Activated naive CD4-positive, alpha-beta T cell treated with anti-CD3 and anti-CD28 coated beads, Interleukin-2, amount 50 U/mL, for 24 hours (primary cell): ENCODE measurements at regions not wholly inside any gene's neighbourhood (a gene's known extent, or its start where the extent isn't known, plus 50 kb on each side); places are given as distances from the start of the nearest gene placed in this dataset.
"Not testable (repeated sequence)": the region's sequence is repeated elsewhere in the genome, so short reads cannot be mapped to it uniquely, and the experiment has no call there.

Source experiments
- H3K27ac Mint-ChIP-seq: one replicate; pipeline ENCODE4 v1.8.0; 2021; ENCODE audit warnings: mild to moderate bottlenecking, mixed read lengths
- H3K27me3 Mint-ChIP-seq: one replicate; pipeline ENCODE4 v1.8.0; 2021; ENCODE audit warnings: mixed read lengths
- H3K36me3 Mint-ChIP-seq: one replicate; pipeline ENCODE4 v1.8.0; 2021; ENCODE audit warnings: mixed read lengths
- H3K4me1 Mint-ChIP-seq: one replicate; pipeline ENCODE4 v1.8.0; 2021; ENCODE audit warnings: mixed read lengths
- H3K4me3 Mint-ChIP-seq: one replicate; pipeline ENCODE4 v1.8.0; 2021; ENCODE audit warnings: mild to moderate bottlenecking, mixed read lengths
- H3K9me3 Mint-ChIP-seq: one replicate; pipeline ENCODE4 v1.8.0; 2021; ENCODE audit warnings: mixed read lengths

DNA sequence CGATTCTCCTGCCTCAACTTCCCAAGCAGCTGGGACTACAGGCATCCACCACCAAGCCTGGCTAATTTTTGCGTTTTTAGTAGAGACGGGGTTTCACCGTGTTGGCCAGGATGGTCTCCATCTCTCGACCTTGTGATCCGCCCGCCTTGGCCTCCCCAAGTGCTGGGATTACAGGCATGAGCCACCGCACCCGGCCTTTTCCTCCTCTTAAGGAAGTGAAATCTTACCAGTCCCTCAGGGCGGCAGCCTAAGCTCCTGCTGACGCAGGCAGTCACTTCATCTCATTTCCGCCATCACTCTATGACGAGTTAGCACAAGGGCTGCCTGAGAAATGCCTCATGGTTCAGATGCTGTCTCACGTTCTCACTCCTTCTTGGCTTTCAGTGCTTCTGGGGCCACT is 246.0 kb upstream of the SHH start:
- no peaks in the 10 kb centered on the region for H3K4me1 Mint-ChIP-seq
- H3K4me3 Mint-ChIP-seq, result no peak overlapping the region
- H3K27ac Mint-ChIP-seq, result no peak overlapping the region
- H3K27me3 Mint-ChIP-seq, result no peaks in the 10 kb centered on the region
- no peaks in the 10 kb centered on the region for H3K9me3 Mint-ChIP-seq
- H3K36me3 Mint-ChIP-seq, result no peaks in the 10 kb centered on the region

DNA sequence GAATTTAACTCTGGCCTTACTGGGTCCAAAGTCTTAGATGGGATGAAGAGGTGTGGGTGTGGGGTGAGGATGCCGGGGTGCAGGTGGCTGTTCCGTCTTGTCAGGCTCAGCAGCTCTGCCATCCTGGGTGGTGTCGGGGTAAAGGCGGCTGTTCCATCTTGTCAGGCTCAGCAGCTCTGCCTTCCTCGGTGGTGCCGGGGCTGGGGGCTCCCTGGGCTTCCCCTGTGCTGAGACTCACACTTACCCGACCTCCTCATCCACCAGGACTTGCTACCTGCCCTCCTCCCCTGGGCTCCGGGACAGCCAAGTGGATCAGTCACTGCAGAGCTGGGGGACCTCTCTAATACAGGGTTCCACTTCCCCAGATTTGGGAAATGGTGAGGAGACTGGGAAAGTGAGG is 244.3 kb upstream of the SHH start:
- Mint-ChIP-seq H3K9me3 (no peaks in the 10 kb centered on the region), H3K36me3 (no peaks in the 10 kb centered on the region), H3K27me3 (no peaks in the 10 kb centered on the region), H3K27ac (no peak overlapping the region), H3K4me3 (no peak overlapping the region), H3K4me1 (no peaks in the 10 kb centered on the region)

DNA sequence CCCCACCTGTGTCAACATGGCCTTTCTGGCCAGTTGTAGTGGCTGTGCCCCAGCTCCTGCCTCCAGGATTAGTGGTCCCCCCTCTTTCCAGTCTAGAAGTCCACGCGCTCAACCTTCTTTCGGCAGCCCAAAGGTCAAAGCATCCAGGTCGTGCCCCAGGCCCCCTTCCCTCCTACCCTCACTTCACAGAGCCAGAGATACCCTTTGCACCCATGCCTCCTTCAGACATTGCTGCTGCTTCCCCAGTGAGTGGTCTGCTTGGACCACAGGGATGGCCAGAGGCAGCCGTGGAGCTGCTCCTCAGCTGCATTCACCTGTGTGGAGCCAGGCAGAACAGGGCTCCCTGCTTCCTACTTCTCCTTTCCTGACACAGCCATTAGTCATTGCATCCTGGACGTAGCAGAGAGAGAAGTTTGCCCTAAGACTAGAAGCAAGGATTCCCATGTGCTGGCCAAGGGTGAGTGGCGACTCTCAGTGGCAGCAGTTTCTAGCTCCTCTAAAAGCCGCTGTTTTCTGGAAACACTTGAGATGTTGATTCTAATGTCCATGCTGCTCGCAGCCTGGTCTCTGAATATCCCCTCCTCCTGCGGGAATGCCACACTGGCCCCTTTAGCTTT is 243.1 kb upstream of the SHH start:
- no peaks in the 10 kb centered on the region for H3K4me1 Mint-ChIP-seq
- H3K27ac Mint-ChIP-seq, result no peak overlapping the region
- no peaks in the 10 kb centered on the region for H3K9me3 Mint-ChIP-seq
- no peaks in the 10 kb centered on the region for H3K27me3 Mint-ChIP-seq
- H3K36me3 Mint-ChIP-seq, result no peaks in the 10 kb centered on the region
- no peak overlapping the region for H3K4me3 Mint-ChIP-seq

DNA sequence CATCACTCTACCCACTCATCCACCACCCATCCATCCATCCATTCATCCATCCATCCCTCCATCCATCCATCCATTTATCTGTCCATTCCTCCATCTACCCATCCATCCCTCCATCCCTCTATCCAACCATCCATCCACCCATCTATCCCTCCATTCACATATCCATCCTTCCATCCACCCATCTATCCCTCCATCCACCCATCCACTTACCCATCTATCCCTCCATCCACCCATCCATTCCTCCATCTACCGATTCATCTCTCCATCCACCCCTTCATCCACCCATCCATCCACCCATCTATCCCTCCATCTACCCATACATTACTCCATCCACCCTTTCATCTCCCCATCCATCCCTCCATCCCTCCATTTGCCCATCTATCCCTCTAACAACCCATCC is 239.6 kb upstream of the SHH start:
- H3K36me3 Mint-ChIP-seq, result no peaks in the 10 kb centered on the region

DNA sequence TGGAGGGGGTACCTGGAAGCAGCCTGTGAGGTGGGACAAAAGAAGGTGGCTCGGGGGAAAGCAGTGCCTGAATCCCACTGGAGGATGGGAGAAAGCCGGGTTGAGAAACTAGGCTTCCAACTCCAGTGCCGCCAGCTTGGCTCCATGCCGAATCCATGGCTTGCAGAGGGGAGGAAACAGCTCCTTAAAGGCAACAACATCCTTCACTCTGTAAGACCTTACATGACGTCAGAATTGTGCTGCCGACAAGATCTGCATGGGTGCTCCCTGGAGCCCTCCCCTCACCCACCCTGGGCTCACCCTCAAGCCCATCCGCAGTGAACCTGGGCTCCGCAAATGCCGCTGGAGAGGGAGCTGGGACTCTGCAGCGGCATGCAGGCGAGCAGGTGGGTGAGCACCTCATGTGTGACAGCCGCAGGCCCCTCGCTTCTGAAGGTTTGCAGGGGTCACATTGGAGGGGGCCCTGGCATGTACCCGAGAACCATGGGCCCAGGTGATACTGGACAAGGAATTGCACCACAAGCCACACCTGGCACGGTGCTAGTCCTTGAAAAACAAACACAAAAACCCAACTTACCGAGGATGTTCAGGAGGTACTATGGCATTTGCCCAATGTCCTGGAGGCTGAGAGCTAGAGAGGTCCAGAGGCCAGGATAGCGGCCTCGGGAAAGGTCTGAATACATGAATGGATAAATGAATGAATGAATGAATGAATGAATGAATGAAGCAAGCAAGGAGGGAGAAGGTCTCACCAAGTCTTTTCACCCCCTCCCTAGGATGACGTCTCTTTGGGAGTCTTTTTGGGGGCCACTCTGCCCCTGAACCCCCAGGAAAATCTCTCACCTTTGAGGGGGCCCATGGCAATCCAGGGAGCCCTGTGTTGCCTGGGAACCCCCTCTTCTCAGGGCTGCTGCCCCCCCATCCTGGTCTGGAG is 238.6 kb upstream of the SHH start:
- Mint-ChIP-seq H3K36me3 (no peaks in the 10 kb centered on the region), H3K4me1 (no peaks in the 10 kb centered on the region), H3K27me3 (no peaks in the 10 kb centered on the region), H3K9me3 (no peaks in the 10 kb centered on the region), H3K4me3 (no peak overlapping the region), H3K27ac (no peak overlapping the region)

More for the DNA sequence above, 239.6 kb upstream of the SHH start:
- Mint-ChIP-seq H3K9me3 (no peaks in the 10 kb centered on the region), H3K27me3 (no peaks in the 10 kb centered on the region), H3K4me1 (no peaks in the 10 kb centered on the region), H3K27ac (no peak overlapping the region), H3K4me3 (no peak overlapping the region)

DNA sequence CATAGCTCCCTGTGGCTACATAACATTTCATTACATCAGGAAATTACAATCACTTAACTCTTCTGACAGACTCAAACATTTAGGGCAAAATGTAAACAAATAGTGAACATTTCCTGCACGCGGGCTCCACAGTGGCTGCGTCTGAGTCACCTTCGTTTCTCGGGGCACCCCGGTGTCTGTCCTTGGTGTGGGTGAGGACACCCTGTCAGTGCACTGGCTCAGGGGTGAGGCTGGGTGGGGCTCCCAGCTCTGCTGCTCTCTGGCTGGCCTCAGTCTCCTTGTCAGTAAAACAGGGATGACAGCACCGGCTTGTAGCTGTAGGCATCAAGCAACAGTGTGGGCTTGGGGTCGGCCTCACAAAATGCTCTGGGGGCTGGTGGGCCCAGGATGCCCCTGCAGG is 237.1 kb upstream of the SHH start:
- H3K27me3 Mint-ChIP-seq, result no peaks in the 10 kb centered on the region
- no peak overlapping the region for H3K27ac Mint-ChIP-seq
- H3K4me1 Mint-ChIP-seq, result no peaks in the 10 kb centered on the region
- no peaks in the 10 kb centered on the region for H3K36me3 Mint-ChIP-seq
- no peaks in the 10 kb centered on the region for H3K9me3 Mint-ChIP-seq
- H3K4me3 Mint-ChIP-seq, result no peak overlapping the region

DNA sequence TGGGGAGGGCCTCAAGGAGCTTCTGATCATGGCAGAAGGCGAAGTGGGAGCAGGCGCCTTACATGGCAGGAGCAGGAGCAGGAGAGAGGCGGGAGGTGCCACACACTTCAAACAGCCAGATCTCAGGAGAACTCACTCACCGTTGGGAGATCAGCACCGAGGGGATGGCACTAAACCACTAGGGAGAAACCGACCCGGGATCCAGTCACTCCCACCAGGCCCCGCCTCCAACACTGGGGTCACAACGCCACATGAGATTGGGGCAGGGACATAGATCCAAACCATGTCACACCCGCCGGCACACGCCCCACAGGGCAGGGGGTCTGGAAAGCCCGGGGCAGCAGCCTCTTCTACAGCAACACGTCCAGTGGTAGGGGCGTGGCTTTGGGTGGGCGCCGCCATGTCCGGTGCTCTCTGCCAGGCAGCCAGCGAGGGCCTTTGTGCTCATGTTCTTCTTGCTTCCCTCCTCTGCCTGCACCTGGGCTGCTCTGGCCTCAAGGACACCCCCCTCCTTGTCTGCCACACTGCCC is 233.8 kb upstream of the SHH start:
- no peaks in the 10 kb centered on the region for H3K4me1 Mint-ChIP-seq
- H3K4me3 Mint-ChIP-seq, result no peak overlapping the region
- H3K9me3 Mint-ChIP-seq, result no peaks in the 10 kb centered on the region
- no peak overlapping the region for H3K27ac Mint-ChIP-seq
- H3K27me3 Mint-ChIP-seq, result no peaks in the 10 kb centered on the region
- no peaks in the 10 kb centered on the region for H3K36me3 Mint-ChIP-seq

DNA sequence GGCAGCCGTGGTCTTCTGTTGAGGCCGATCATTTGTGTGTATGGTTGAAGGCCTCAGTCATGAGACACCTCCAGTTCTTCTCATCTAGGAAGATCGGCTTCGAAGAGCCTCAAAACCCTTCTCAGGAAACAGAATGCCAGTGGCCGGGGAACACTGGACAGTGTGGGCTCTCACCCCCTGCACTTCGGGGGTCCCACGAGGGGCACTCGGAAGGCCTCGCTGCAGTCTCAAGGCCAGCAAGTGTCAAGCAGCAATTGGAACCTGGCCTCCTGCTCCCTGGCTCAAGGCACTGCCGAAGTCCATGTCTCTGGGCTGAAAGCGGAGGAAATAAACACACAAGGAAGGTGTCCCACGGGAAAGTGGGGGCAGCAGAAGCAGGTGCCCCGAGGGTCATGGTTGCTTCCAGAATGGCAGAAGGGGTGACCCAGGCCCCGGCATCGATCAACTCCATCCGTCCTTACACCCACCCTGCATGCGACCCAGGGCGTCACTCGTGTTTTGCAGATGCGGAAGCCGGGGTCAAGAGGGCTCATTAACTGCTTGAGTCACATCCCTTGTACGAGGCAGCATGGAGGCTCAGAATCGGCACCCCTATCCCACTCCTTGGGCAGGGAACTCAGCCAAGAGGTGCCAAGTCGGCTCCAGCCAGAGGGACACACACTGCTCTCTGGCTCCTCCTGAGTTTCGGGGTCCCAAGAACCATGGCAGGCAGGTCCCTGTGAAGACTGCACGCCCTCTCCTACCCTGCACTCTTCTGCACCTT is 231.3 kb upstream of the SHH start:
- H3K27ac Mint-ChIP-seq, result no peak overlapping the region
- H3K9me3 Mint-ChIP-seq, result no peaks in the 10 kb centered on the region
- H3K4me1 Mint-ChIP-seq, result no peaks in the 10 kb centered on the region
- H3K4me3 Mint-ChIP-seq, result no peak overlapping the region
- no peaks in the 10 kb centered on the region for H3K36me3 Mint-ChIP-seq
- no peaks in the 10 kb centered on the region for H3K27me3 Mint-ChIP-seq

DNA sequence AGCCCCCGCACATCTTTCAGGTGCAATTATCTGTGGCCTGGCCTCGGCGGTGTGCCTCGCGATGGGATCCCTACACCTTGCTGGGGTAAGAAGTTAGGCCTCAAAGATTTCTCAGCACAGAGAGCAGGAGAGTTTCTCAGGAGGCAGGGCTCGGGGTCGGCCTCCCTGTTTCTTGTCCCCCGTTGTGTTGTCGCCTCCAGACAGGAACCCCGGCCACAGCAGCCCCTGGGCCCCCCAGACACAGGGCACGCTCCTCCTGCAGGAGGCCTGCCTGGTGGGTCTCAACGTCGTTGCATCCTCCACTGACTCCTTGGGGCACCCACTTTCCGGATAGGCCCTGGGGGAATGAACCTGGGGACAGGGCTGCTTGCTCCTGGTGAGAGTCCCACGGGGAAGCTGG is 229.1 kb upstream of the SHH start:
- H3K4me1 Mint-ChIP-seq, result no peaks in the 10 kb centered on the region
- no peaks in the 10 kb centered on the region for H3K36me3 Mint-ChIP-seq
- no peak overlapping the region for H3K27ac Mint-ChIP-seq
- H3K4me3 Mint-ChIP-seq, result no peak overlapping the region
- no peaks in the 10 kb centered on the region for H3K9me3 Mint-ChIP-seq
- no peaks in the 10 kb centered on the region for H3K27me3 Mint-ChIP-seq

DNA sequence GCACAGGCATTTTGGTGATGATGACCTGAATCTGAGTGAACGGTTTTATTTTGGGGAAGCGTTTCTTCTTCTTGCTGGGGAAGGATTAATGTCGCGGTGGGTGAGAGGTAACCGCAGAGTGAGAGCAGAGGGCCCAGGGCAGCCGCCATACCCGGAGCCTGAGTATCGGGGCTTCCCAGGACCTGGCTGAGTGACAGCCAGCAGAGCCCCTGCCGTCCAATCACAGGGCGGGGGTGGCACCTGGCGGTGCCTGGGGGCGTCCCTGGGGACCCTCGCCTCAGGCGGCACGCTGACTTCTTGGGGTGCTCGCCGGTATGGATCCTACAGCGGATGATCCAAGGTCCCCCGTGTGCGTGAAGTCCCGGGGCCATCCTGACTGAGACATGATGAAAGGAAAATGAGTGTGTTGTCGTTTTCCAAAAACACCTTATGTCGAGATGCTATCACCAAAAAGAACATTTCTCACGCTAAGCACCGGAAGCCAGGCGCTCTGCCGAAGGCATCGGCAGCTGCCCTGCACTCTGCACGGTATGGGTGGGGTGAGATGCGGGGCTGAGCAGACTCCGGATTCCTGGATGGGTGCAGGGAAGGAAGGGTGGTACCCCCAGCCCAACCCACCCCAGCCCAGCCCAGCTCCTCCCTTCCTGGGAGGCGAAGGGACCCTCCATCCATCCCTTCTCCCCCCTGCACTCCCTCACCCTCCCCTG is 227.9 kb upstream of the SHH start:
- Mint-ChIP-seq H3K4me1 (no peaks in the 10 kb centered on the region), H3K9me3 (no peaks in the 10 kb centered on the region), H3K27ac (no peak overlapping the region), H3K4me3 (no peak overlapping the region), H3K27me3 (no peaks in the 10 kb centered on the region), H3K36me3 (no peaks in the 10 kb centered on the region)

DNA sequence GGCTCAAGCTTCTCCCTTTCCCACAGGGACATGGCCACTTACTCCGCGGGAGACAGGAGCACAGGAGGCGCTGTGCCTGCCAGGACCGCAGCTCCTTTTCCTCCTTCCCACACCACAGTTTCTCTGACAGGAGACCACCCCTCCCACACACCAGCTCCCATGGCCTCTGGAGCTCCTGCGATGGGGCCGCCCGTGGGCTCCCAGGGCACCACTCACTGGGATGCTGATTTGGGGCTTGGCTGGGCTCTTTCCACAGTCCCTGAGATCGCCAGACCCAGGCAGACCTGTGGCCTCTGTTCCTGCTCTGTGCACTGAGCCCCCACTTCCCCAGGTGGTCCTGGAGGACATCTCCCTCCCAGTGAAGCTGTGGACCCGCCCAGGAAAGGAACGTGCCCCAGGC is 226.9 kb upstream of the SHH start:
- Mint-ChIP-seq H3K27ac (no peak overlapping the region), H3K4me3 (no peak overlapping the region), H3K27me3 (no peaks in the 10 kb centered on the region), H3K9me3 (no peaks in the 10 kb centered on the region), H3K36me3 (no peaks in the 10 kb centered on the region), H3K4me1 (peaks cover 4% of the 10 kb centered on the region)

DNA sequence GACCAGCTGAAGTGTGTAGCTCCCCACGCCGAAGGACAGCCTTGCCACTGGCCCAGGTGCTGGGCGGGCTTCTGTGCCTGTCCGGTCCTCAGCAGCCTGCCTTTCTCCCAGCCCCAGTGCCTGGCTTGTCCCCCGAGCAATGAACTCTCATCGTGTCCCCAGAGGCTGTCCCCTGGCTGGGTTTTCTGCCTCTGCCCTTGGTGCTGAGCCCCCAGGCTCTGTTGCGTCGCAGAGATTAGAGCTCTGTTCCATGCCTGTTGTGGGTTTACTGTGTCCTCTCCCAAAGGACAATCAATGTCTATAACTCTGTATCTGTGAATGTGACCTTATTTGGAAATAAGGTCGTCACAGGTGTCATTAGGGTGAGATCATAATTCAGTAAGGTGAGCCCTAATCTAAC is 226.1 kb upstream of the SHH start:
- no peaks in the 10 kb centered on the region for H3K9me3 Mint-ChIP-seq
- no peaks in the 10 kb centered on the region for H3K27me3 Mint-ChIP-seq
- no peak overlapping the region for H3K27ac Mint-ChIP-seq
- no peaks in the 10 kb centered on the region for H3K36me3 Mint-ChIP-seq
- H3K4me3 Mint-ChIP-seq, result no peak overlapping the region
- peaks cover 4% of the 10 kb centered on the region for H3K4me1 Mint-ChIP-seq

DNA sequence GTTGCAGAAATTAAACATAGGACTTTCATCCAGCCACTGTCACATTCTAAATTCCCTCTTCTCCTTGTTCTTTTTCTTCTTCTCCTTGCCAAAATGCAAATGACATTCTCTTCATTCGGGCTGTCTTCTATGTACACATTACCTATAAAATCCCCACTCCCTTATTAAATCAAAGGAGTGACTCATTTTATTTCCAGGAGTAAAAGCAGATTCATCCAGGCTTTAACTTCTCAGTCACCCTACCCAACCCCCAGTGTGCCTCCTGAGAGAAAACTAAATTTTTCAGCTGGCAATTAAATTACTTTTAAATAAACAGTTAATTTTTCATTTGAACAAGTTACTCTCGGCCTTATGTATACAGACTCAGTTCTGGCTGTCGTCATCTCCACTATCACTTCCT is 223.9 kb upstream of the SHH start:
- H3K4me1 Mint-ChIP-seq, result peaks cover 4% of the 10 kb centered on the region
- no peaks in the 10 kb centered on the region for H3K36me3 Mint-ChIP-seq
- peaks cover 1% of the 10 kb centered on the region for H3K27me3 Mint-ChIP-seq
- no peak overlapping the region for H3K27ac Mint-ChIP-seq
- H3K4me3 Mint-ChIP-seq, result no peak overlapping the region
- H3K9me3 Mint-ChIP-seq, result peaks cover 5% of the 10 kb centered on the region

DNA sequence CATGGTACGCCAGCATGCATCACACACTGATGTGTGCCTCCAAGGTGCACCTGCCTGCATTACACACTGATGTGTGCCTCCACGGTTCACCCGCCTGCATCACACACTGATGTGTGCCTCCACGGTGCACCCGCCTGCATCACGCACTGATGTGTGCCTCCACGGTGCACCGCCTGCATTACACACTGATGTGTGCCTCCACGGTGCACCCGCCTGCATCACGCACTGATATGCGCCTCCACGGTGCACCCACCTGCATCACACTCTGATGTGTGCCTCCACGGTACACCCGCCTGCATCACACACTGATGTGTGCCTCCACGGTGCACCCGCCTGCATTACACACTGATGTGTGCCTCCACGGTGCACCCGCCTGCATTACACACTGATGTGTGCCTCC is 223.1 kb upstream of the SHH start:
- not testable (repeated sequence) for H3K27ac Mint-ChIP-seq, H3K9me3 Mint-ChIP-seq, H3K36me3 Mint-ChIP-seq, H3K4me3 Mint-ChIP-seq, H3K27me3 Mint-ChIP-seq, H3K4me1 Mint-ChIP-seq

DNA sequence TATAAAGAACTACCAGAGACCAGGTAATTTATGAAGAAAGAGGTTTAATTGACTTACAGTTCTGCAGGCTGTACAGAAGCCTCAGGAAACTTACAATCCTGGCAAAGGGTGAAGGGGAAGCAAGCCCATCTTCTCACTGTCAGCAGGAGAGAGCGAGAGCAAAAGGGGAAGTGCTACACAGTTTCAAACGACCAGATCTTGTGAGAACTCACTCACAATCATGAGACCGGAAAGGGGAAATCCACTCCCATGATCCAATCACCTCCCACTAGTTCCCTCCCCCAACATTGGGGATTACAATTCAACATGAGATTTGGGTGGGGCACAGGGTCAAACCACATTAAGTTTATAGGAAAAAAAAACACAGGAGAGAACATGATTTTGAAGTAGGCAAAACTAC is 222.1 kb upstream of the SHH start:
- H3K36me3 Mint-ChIP-seq, result no peaks in the 10 kb centered on the region
- H3K9me3 Mint-ChIP-seq, result peaks cover 5% of the 10 kb centered on the region
- no peak overlapping the region for H3K27ac Mint-ChIP-seq
- peaks cover 4% of the 10 kb centered on the region for H3K4me1 Mint-ChIP-seq
- no peak overlapping the region for H3K4me3 Mint-ChIP-seq
- peaks cover 1% of the 10 kb centered on the region for H3K27me3 Mint-ChIP-seq
